ENCODE measurements at regions not wholly inside any gene's neighbourhood (a gene's known extent, or its start where the extent isn't known, plus 50 kb on each side); places are given as distances from the start of the nearest gene placed in this dataset.

DNA sequence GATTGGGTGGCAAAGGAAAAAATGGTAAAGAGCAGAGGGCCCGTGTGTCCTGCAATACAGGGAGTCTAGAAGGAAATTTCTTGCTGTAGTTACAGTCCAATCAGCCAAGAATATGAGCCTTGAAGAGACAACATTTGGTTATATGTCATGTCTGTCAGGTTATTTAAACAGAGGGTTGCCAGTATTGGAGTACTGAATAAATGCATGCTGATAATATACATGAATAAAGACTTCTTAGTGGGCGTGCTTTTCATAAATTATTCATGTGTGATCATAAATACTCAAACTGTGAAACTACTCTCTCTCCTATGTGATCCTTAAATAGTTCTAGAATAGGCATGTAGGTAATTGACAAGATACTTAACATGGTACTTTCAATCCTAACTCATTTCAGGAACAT lies 249.0 kb downstream of the CRPPA start:
- no peak for DNase-seq (ENCODE audit: low spot score)
- FAIRE-seq = no peak

DNA sequence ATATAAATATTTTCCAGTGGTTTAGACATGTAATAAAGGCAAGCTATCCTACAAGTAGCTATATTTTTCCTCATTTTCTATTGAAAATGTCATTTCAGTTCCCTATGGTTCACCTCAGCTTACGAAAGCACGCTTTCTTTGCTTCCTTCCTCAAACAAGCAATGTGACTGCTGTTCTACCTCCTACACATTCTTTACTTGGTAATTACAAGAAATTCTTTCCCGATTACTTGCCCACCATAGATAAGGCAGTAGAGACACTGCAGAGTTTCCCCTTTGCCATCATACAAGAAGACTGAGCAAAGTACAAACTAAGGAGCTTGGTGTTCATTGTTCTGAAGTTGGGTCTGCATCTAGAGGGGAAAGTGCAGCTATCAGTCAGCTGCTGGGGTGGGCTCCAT lies 249.4 kb downstream of the CRPPA start:
- DNase-seq (ENCODE audit: low spot score) (no peak), FAIRE-seq (no peak)

DNA sequence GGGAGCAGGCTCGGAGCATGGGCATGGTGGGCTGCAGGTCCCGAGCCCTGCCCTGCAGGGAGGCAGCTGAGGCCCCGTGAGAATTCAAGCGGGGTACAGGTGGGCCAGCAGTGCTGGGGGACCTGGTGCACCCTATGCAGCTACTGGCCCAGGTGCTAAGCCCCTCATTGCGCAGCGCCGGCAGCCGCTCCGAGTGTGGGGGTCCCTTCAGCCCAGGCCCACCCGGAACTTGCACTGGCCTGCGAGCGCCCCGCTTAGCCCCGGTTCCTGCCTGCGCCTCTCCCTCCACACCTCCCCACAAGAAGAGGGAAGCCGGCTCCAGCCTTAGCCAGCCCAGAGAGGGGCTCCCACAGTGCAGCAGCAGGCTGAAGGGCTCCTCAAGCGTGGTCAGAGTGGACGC lies 250.7 kb downstream of the CRPPA start:
- DNase-seq (ENCODE audit: low spot score) = no peak
- no peak for FAIRE-seq

GRCh38 chr7:16169537-16169936 lies 251.8 kb downstream of the CRPPA start:
- DNase-seq (ENCODE audit: low spot score) (no peak), FAIRE-seq (no peak)

- FAIRE-seq = no peak
- no peak for DNase-seq (ENCODE audit: low spot score)
Observed at GRCh38 chr7:16167526-16167925, 253.8 kb downstream of the CRPPA start.

DNA sequence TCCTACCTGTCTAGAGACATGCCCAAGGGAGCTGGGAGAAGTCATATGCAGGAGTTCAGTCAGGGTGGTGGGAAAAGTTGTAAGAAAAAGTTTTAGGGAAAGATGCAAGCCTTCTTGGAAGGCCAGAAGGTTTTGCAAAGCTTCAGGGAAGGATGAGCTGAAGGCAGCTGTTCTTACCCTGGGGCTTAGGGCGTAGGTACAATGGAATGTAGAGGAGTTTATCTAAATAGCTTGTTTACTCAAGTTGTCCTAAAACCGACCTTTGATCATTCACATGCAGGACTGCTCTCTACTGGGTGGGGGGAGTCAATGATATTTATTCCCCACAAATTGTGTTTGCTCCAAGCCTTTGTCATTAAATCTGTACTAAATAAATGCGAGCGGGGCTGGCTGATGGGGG lies 277.0 kb downstream of the CRPPA start:
- no peak for DNase-seq (ENCODE audit: low spot score)
- FAIRE-seq = no peak

DNA sequence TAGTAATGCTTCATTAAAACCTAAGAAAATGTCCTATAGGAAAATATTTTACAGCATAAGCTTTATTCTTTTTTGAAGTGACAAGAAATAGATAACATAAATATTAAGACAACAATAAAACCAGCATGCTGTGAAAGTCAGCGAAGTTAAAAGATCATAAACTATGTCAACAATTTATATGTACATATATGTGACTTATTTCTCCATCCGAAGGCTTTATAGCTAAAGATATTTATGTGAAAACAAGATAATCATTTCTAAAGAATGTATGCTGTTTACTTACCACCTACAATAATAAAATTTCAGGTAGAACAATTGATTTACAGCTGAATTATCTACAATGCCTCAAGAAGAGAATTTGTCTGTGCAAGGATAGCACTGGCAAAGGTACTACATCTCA lies 283.4 kb downstream of the CRPPA start:
- no peak for FAIRE-seq
- no peak for DNase-seq (ENCODE audit: low spot score)

DNA sequence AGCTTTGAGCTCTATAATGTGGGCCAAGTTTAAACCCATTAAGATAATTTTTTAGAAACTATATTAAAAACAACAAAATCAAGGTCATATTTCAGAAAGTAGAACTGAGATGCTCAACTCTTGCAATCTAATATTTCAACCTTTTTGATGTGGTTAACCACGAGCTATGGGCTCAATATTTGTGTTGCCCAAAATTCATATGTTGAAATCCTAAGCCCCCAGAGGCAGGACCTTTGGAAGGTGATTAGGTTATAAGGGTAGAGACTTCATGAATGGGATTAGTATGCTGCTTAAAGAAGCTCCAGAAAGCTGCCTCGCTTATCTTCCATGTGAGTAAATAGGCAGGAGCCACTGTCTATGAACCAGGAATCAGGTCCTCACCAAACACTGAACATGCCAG lies 284.4 kb downstream of the CRPPA start:
- DNase-seq (ENCODE audit: low spot score) (no peak), FAIRE-seq (no peak)

GRCh38 chr7:16135658-16136057 lies 285.7 kb downstream of the CRPPA start:
- FAIRE-seq = no peak
- DNase-seq (ENCODE audit: low spot score) = no peak

- DNase-seq (ENCODE audit: low spot score) (no peak), FAIRE-seq (no peak)
Observed at GRCh38 chr7:16130111-16131110, 290.9 kb downstream of the CRPPA start.

DNA sequence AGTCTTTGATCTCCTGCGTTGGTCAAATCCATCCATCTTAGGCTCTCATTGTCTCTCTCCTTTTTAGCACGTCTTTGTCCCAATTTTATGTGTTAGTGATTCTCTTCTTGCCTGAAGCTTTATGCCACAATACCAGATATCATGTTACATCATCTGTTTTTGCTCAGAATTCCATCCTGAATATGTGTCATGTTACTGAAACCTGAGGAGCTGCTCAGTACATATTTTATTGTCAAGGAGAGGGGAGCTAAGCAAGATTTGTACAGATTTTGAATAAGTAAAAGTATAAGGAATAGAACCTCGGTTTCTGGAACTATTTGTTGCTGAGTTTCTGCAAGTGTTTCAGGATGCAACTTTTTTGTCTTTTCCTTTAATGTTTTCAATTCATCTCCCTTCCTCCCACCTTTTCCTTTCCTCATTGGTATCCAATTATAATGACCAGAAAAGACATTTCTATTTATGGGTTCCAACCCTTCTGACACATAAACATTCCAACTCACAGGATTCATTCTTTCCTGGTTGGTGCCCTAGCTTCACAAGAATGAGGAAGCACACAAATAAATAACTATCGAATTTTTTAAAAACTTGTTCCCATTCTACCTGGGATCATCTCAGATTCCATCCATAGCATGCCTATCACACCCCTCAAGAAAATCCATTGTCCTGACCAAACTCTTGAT lies 291.8 kb downstream of the CRPPA start:
- FAIRE-seq (peak; percentile 66), DNase-seq (ENCODE audit: low spot score) (peak; percentile 33)

DNA sequence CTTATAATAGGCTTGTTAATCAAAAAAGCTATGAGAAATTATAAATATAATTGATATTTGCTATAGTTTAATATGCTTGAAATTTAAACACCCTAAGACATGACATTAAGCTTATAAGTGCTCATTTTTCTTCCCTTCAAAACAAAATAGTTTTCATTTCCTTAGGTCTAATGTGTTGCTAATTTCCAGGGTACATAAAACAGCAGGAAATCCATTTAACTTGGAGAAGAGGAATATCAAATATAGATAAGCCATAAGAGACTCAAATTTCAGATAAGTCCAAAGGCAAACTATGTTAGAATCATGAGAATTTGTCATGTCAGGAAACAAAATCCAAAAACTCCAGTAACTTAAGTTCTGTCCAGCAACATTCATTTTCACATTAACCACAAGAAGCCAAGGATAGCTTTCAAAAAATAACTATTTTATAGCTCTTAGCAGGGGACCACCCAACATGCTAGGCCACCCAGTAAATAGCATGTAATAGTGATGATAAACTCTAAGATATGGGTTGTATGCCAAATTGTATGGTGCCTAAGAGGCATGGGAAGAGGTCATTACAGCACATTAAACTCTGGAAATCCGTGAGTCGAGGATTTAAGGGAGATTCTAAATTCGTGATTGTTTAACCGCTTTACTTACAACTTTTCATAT lies 298.1 kb downstream of the CRPPA start:
- no peak for FAIRE-seq
- DNase-seq (ENCODE audit: low spot score) = no peak

GRCh38 chr7:16121876-16122390 lies 299.4 kb downstream of the CRPPA start:
- no peak for FAIRE-seq

DNA sequence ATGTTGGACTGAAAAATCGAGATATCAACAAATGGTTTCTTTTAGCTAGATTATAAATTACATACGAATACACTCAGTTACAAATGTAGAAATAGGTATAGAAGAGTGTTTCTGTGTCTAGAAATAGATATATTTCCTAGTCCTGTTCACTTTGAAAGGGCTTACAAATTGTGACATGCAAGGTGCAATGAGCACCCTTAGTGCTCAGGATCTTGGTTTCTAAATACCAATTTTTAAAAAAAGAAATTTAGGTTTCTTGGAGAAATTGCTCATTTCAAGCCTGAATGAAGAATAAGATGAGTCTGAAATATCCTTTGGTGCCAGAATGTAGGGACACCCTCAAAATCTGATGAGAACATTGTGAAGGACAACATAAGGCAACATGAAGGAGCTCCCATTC lies 306.0 kb downstream of the CRPPA start:
- no peak for FAIRE-seq
- DNase-seq (ENCODE audit: low spot score) = no peak

More at GRCh38 chr7:16121876-16122390, 299.4 kb downstream of the CRPPA start:
- no peak for DNase-seq (ENCODE audit: low spot score)

GRCh38 chr7:16114633-16115032 lies 306.7 kb downstream of the CRPPA start:
- FAIRE-seq (no peak), DNase-seq (ENCODE audit: low spot score) (no peak)

DNA sequence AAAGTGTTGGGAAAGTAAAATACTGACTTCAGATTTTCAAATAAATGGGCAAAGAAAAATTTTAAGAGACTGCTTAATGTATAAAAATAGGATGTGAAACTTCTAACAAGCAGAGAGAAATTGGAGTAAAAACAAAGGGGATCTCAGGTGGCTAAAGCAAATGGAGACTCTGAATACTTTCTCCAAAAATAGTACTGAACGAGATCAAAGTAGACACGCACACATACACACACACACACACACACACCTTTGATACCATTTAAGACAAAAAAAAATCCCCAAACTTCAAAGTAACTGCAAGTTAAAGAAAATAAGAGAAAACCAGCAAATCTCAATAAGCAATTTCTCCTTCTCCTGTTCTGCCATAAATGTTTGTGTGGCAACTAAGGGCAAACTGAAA lies 307.3 kb downstream of the CRPPA start:
- FAIRE-seq (no peak), DNase-seq (ENCODE audit: low spot score) (no peak)

DNA sequence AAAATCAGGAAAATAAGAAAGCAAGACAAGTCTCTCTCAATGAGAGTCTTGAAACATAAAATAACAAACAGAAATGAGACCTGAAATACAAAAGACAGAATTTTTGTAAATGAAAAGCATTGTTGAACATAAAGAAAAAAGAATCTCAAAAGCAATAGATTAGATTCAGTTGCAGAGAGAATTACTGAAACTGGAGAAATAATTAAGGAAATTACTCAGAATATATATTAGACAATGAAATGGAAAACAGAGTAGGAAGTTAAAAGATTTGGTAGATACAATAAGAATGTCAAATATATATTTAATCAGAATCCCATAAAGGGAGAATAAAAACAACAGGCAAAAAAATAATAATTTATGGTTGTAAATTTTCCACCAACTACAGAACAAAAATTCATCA lies 308.3 kb downstream of the CRPPA start:
- FAIRE-seq (no peak), DNase-seq (ENCODE audit: low spot score) (no peak)

DNA sequence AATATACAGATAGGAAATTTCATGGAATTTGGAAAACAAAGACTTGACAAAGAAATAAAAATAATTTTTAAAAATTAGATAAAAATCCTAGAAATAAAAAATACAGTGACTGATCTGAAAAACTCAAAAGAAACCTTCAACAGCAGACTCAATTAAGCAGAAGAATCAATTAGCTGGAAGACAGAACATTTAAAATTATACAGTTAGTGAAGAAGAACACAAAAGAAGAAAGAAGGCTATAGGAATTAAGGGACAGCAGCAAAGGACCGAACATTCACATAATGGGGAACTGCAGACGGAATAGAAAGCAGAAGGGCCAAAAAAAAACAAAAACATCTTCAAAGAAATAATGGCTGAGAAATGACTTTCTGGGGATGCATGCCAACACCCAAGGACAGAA lies 314.5 kb downstream of the CRPPA start:
- FAIRE-seq (no peak), DNase-seq (ENCODE audit: low spot score) (no peak)

DNA sequence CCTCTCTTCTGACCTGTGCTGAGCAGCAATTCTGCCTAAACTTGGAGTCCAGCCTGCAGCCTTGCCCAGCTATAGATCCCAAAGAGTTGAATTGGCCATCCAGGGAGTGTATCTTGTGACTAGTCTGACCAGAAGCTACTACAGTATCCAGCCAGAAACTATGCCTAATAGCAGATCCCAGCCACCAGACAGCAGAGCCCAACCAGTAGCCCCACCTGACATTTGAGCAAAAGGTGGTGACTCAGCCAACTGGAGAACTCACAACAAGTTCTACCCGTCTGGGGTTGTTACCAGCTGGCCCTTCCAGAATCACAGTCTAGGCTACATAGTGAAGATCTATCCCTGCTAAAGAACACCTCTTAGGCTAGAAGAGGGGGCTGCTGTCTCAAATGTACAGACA lies 315.0 kb downstream of the CRPPA start:
- DNase-seq (ENCODE audit: low spot score) (no peak), FAIRE-seq (no peak)

DNA sequence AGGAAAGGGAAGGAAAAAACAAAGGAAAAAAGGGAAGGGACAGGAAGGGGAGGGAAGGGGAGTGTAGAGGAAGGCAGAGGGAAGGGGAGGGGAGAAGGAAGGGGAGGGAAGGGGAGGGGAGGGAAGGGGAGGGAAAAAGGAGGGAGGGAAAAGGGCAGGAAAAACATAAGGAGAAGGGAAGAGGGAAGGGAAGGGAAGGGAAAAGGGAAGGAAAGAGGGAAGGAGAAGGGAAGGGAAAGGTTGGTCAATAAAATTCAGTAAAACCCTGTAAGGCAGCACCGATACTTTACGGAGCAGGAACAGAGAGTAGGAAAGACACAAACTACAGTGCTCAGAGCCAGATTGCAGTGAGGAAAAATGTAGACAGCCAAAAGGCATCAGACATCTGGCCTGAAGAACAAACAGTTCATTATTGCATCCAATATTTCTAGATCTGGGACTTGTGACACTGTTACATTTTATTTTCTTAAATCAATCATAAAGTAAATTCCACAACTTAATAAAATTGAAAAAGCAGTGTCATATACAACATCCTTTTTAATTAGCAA lies 322.0 kb downstream of the CRPPA start:
- no peak for DNase-seq (ENCODE audit: low spot score)
- FAIRE-seq = no peak

GRCh38 chr7:16098585-16099179 lies 322.7 kb downstream of the CRPPA start:
- DNase-seq (ENCODE audit: low spot score) (no peak), FAIRE-seq (no peak)
